Spleen (tissue), 11 donors: ENCODE measurements at regions not wholly inside any gene's neighbourhood (a gene's known extent, or its start where the extent isn't known, plus 50 kb on each side); places are given as distances from the start of the nearest gene placed in this dataset.

ENCODE experiments used
- DNase-seq: peaks from one replicate; pipeline ENCODE4 v3.0.0-alpha.2; 2020
- H3K27ac ChIP-seq, 8 donors: fragments of 200-600 bp; sonication (generic) in 7 of 8; 1 replicate in 4 of 8; 2 replicates in 4 of 8; pipeline versions ENCODE4 v1.5.0 to v1.8.0; 2016 to 2021; ENCODE audit warnings: inconsistent platforms in 4 of 8, mild to moderate bottlenecking in 4 of 8, moderate library complexity in 1 of 8
- H3K27me3 ChIP-seq, 7 donors: fragments of 200-600 bp; sonication (generic) in 6 of 7; replicated peaks in 1 of 7; 1 replicate in 4 of 7; 2 replicates in 3 of 7; pipeline versions ENCODE4 v1.5.0 to v1.8.0; 2016 to 2021; ENCODE audit warnings: inconsistent platforms in 3 of 7, mild to moderate bottlenecking in 1 of 7
- H3K36me3 ChIP-seq, 6 donors: fragments of 200-600 bp; sonication (generic) in 5 of 6; 1 replicate in 4 of 6; 2 replicates in 2 of 6; pipeline versions ENCODE4 v1.5.0 to v1.8.0; 2016 to 2021; ENCODE audit warnings: inconsistent platforms in 2 of 6
- H3K4me1 ChIP-seq, 6 donors: fragments of 200-600 bp; sonication (generic) in 5 of 6; 1 replicate in 3 of 6; 2 replicates in 3 of 6; pipeline versions ENCODE4 v1.5.0 to v1.8.0; 2016 to 2021; ENCODE audit warnings: inconsistent platforms in 3 of 6
- H3K4me3 ChIP-seq, 8 donors: fragments of 200-600 bp; sonication (generic) in 7 of 8; 1 replicate in 4 of 8; 2 replicates in 4 of 8; pipeline versions ENCODE4 v1.5.0 to v1.8.0; 2016 to 2021; ENCODE audit warnings: inconsistent platforms in 4 of 8, mild to moderate bottlenecking in 4 of 8, moderate library complexity in 2 of 8
- H3K9me3 ChIP-seq, 8 donors: fragments of 200-600 bp; sonication (generic) in 7 of 8; 1 replicate in 4 of 8; 2 replicates in 4 of 8; pipeline versions ENCODE4 v1.5.0 to v1.8.0; 2016 to 2021; ENCODE audit warnings: inconsistent platforms in 4 of 8
- CTCF ChIP-seq, 11 experiments: fragments of 200-600 bp in 7 of 11; fragments of 450-650 bp in 4 of 11; sonication (generic) in 4 of 11; IDR thresholded peaks in 8 of 11; conservative IDR thresholded peaks in 3 of 11; 1 replicate in 7 of 11; 2 replicates in 4 of 11; pipeline versions ENCODE4 v1.4.0 to v1.8.0; 2016 to 2021; ENCODE audit warnings: antibody characterized with exemption in 11 of 11, inconsistent platforms in 4 of 11, mild to moderate bottlenecking in 1 of 11
- POLR2A ChIP-seq, 3 donors: fragments of 450-650 bp; IDR thresholded peaks; one replicate each; pipeline ENCODE4 v1.5.1; 2017; ENCODE audit warnings: antibody characterized with exemption in 3 of 3, mild to moderate bottlenecking in 1 of 3
- POLR2AphosphoS5 ChIP-seq, 3 donors: sonication (generic); formaldehyde crosslinking; IDR thresholded peaks; one replicate each; pipeline ENCODE4 v1.5.1; 2017; ENCODE audit warnings: antibody characterized with exemption in 3 of 3
- WGBS, 5 donors: extraction: QIAGEN DNeasy Blood & Tissue Kit in 3 of 5; methylation state at CpG; one replicate each; pipeline versions ENCODE4 v1.1.5 to v1.1.7; 2013 to 2018; 5-methylcytosine and 5-hydroxymethylcytosine counted together
- intact Hi-C: fragments of 100-400 bp; cut with DNase I; formaldehyde crosslinking; loops from one replicate; pipeline ENCODE4 v1.15.0; 2023; ENCODE audit warnings: low total_unique reads
- donor health status: healthy with polysubstance abuse.
- donor health status: DM: no; HTN: no; CAD: no; lungs with moderate emphysema.
- donor health status: DM: no; HTN: no; CAD: no.
- donor health status: Bipolar disorder and iron deficiency.
- donor health status: healthy.
- donor health status: DM: no; HTN: no; CAD: no.
- donor health status: DM: yes; HTN: yes; CAD: no.

GRCh38 chr1:90486134-90486824 is 230.8 kb downstream of the BARHL2 start:
- TF ChIP-seq POLR2A (IDR thresholded peaks at IDR 0.05) = no peak
- TF ChIP-seq CTCF (IDR thresholded peaks at IDR 0.05 in 8 of 11, conservative IDR thresholded peaks at IDR 0.05 in 3 of 11) = no peak
- no peak for TF ChIP-seq POLR2AphosphoS5 (IDR thresholded peaks at IDR 0.05)
- Histone ChIP-seq H3K36me3 (no peaks in the 10 kb centered on the region), H3K27me3 (no peaks in the 10 kb centered on the region), H3K4me3 (no peak overlapping the region), H3K9me3 (no peaks in the 10 kb centered on the region), H3K4me1 (no peaks in the 10 kb centered on the region), H3K27ac (no peak overlapping the region)
- DNase-seq = no peak
- WGBS, 5 donors = 76 to 89% (median 82%) methylated on average over 1 of the region's 1 CpG
- intact Hi-C loops = no loop called here

DNA sequence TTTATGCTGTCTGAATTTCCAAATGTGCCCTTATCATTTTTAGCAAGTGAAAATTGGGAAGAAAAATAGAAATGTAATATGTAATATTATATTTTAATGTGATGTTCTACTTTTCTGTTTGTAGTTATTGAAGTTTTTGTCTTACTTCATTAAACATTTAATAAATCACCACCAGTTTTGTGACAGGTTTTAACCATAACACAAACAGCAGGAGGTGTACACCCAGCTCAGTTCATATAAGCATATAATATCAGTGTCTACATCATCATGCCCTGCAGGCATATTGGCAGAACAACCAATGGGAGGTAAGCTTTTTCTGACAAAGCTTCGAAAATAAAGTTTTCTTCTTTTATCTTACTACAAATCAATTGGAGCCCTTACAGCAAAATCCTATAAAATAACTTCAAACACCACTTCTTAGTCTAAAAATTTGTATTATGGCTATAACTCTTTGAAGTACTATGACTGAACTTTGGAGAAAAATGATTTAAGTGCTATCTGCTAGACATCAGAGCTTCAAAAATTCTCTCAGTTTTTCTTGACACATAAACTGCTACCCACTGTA is 236.7 kb downstream of the BARHL2 start:
- Histone ChIP-seq H3K36me3 (no peaks in the 10 kb centered on the region), H3K4me1 (no peaks in the 10 kb centered on the region), H3K27ac (no peak overlapping the region), H3K9me3 (no peaks in the 10 kb centered on the region), H3K27me3 (no peaks in the 10 kb centered on the region), H3K4me3 (no peak overlapping the region)
- DNase-seq = no peak
- WGBS, 5 donors = 64 to 85% (median 71%) methylated on average over 1 of the region's 1 CpG
- TF ChIP-seq CTCF (IDR thresholded peaks at IDR 0.05 in 8 of 11, conservative IDR thresholded peaks at IDR 0.05 in 3 of 11) = no peak
- no peak for TF ChIP-seq POLR2AphosphoS5 (IDR thresholded peaks at IDR 0.05)
- TF ChIP-seq POLR2A (IDR thresholded peaks at IDR 0.05) = no peak
- intact Hi-C loops = no loop called here

DNA sequence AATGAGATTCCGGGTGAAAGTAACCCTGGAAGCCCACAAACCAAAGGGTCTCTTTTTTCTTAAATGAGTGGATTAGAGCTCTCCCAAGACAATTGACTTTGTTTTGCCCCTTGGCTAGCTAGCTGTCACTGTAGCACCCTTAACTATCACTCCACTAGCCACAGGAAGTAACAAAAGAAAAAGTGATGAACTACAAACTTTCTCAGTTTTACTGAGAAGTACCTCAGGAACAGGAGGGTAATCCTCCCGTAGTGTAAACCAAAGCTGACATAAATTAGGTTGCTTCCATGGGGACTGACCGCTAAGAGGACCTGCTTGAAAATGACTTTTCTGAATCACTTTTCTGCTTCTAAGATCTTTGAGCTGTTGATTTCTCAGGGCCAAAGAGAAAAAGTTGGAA is 240.1 kb downstream of the BARHL2 start:
- Histone ChIP-seq H3K9me3 (no peaks in the 10 kb centered on the region), H3K27ac (no peak overlapping the region), H3K27me3 (no peaks in the 10 kb centered on the region), H3K4me1 (no peaks in the 10 kb centered on the region), H3K4me3 (no peak overlapping the region), H3K36me3 (no peaks in the 10 kb centered on the region)
- no peak for TF ChIP-seq POLR2AphosphoS5 (IDR thresholded peaks at IDR 0.05)
- no peak for TF ChIP-seq POLR2A (IDR thresholded peaks at IDR 0.05)
- no peak for TF ChIP-seq CTCF (IDR thresholded peaks at IDR 0.05 in 8 of 11, conservative IDR thresholded peaks at IDR 0.05 in 3 of 11)
- WGBS, 5 donors = 80 to 89% (median 84%) methylated on average over 3 of the region's 3 CpGs
- DNase-seq = no peak
- intact Hi-C loops = no loop called here

DNA sequence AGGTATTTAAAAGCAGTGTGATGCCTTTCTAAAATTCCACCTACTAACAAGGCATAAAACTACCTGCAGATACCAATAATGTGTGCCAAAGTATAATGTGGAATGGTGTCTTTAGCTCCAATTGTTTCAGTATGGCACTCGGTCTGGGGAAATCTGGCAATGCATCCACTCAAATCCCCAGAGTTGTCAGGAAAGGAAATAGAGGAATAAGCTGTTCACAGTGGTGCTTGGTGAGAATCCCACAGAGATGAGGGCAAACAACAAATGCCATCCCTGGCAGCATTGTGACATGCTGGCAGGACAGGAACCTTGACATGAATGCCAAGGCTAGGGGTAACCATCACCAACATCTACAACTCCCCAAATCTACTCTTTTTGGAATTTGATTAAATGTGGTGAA is 240.7 kb downstream of the BARHL2 start:
- WGBS, 5 donors = 46 to 81% (median 68%) methylated on average over 1 of the region's 1 CpG
- Histone ChIP-seq H3K27ac (no peak overlapping the region), H3K9me3 (no peaks in the 10 kb centered on the region), H3K4me1 (no peaks in the 10 kb centered on the region), H3K4me3 (no peak overlapping the region), H3K36me3 (no peaks in the 10 kb centered on the region), H3K27me3 (no peaks in the 10 kb centered on the region)
- DNase-seq = no peak
- TF ChIP-seq CTCF (IDR thresholded peaks at IDR 0.05 in 8 of 11, conservative IDR thresholded peaks at IDR 0.05 in 3 of 11) (no peak), POLR2AphosphoS5 (IDR thresholded peaks at IDR 0.05) (no peak), POLR2A (IDR thresholded peaks at IDR 0.05) (no peak)
- intact Hi-C loops = no loop called here
